Occipital lobe (tissue), 1 donor: ENCODE measurements at regions not wholly inside any gene's neighbourhood (a gene's known extent, or its start where the extent isn't known, plus 50 kb on each side); places are given as distances from the start of the nearest gene placed in this dataset.

Experiments
- DNase-seq: peaks from one replicate; lab custom pipeline; 2025; lab: John Stamatoyannopoulos, UW

DNA sequence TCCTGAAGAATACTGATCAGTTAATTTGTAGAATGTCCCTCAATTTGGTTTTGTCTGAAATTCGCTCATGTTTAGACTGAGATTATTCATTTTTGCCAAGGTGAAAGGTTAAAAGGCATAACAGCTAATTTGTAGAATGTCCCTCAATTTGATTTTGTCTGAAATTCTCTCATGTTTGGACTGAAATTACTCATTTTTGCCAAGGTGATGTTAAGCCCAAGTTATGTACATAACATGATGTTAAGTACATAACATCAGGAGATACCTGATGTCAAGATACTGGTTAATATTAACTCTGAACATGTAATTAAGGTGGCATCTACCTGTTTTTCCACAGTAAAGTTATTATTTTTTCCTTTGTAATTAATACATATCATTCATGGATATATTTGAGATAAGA, 243.4 kb upstream of the PMFBP1 start:
- DNase-seq: no peak

DNA sequence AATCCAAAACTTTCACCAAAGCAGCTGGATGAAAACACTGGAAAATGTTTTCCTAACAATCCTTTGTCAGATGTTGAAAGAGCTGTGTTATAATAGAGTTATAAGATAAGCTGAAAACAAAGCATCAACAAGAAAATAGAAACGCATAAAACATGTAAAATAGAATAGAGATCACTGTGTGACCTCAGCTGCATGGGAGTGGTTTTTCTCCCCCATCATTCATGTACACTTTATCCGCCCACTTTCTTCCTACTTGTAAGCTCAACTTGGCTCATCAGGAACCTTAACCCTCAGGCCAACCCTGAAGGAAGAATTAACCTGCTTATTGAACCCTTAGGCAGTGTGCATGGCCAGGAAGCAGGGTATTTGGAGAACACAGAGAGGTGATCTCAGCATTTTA, 238.5 kb upstream of the PMFBP1 start:
- no peak for DNase-seq

DNA sequence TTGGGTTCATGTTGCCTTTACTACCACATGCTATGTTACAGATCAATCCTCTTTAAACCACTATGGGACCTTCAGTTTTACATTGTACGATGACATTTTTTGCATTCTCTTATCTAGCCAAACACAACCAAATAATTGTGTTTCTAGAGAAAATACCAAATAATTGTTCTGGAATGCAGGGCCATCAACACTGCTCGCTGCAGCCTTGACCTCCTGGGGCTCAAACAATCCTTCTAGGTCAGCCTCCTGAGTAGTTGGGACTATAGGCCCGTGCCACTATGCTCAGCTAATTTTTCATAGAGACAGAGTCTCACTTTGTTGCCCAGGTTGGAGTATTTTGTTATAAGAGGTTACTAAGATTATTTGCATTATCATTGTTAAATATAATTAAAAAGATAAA, 237.5 kb upstream of the PMFBP1 start:
- DNase-seq: no peak

DNA sequence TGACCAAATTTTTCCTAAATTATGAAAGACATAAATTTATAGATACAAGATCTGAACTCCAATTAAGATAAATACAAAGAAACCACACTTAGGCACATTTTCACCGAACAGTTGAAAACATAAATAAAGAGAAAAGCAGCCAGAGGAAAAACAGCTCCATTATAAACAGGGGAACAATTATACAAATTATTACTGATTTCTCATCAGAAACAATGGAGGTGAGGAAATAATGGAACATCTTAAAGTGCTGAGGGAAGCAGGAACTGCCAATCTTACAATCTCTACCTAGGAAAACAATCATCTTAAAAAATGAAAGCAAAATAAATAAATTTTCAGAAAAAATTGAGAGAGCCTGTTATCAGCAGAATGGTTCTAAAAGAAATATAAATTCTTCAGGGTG, 234.4 kb upstream of the PMFBP1 start:
- DNase-seq: no peak

DNA sequence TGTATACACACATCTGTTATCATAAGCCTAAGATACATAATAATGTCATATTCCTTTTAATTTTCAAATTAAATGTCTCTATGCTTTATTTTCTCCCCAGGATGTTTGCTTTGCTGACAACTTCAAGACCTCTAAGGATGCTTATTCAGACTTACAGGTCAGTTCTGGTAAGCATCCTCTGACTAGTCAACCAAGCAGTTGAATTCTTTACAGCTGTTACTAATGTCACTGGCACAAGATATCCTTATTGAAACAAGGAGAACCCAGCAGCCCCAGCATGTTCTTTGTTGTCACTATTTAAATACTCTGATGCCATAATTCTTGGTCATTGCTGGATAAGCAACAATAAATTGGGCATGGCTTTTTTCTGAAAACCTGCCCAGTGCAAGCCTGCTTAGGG, 232.3 kb upstream of the PMFBP1 start:
- DNase-seq: no peak

DNA sequence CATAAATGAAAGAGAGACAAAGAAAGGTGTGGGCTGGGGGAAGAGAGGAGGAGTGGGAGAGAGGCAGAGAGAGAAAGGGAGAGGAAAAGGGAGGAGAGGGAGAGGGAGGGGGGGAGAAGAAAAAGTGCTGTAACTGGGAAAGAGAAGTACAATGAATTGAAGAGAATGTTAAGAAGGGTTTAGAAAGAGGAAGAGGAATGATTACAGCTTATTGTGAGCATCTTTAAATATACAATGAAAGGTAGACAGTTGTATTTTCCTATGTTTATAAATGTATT, 229.1 kb upstream of the PMFBP1 start:
- DNase-seq: no peak

DNA sequence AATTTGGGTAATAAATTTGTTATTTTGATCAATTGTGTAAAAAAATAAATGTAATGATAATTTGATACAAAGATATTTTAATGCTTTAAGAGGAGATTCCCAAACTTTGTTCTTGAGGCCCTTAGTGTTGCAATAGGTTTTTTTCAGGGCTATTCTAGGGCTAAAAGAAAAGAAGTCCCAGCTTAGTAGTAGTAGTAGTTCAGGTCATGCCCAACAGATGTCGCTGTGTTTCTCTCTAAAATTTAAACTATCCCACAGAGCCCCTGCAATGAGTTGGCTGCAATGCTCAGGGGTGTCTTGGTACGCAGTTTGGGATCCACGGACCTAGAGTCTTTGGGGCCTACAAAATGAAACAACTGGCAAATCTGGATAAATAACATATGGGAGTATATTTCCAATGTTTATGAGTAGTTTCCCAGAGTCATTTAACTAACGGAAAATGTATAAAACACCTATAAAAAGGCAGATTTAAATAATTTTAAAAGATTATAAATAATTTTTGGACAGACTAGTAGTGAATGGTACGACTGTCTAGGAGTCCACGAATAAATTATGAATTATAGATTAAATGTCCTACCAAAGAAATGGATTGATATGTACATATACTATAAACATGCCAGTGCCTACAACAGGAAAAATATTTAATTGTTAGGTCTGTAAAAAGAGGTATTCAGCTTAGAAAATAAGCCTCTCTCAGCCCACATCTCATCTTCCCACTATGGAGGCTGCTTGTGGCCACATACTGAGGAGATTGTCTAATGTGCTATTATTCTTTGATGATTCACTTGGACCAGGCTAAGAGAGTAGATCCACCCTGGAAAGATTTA, 228.5 kb upstream of the PMFBP1 start:
- DNase-seq: no peak

DNA sequence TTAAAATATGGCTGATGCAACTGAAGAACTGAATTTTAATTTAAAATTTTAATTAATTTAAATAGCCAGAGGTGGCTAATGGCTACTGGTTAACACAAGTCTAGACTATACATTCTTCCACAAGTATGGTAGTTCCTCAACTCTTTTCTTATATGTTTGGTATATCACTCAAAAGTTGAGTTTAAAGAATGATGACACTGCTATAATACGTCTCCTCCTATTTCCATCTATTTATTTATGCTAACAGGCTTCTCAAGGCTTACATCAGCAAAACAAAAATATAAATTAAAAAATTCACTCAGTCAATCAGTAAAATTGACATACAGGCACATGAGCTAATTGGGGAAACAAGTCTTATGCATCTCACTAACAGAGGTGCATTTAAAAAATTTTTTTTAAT, 227.9 kb upstream of the PMFBP1 start:
- no peak for DNase-seq

DNA sequence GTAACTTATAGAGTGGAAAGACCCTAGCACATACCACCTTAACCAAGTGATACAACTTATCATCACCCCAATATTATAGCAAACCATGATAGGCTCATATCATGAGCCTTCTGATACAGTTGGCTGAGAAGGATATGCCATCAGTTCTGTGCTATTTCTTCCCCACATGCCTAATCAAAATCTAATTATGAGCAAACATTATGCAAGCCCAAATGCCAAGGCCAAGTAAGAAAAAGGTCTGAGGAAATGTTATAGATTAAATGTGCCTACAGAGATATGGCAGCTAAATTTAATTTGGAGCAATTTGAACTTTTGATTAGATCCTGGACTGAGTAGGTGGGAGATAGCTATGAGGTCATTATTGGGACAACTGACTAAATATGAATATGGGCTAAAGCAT, 225.9 kb upstream of the PMFBP1 start:
- DNase-seq: no peak

DNA sequence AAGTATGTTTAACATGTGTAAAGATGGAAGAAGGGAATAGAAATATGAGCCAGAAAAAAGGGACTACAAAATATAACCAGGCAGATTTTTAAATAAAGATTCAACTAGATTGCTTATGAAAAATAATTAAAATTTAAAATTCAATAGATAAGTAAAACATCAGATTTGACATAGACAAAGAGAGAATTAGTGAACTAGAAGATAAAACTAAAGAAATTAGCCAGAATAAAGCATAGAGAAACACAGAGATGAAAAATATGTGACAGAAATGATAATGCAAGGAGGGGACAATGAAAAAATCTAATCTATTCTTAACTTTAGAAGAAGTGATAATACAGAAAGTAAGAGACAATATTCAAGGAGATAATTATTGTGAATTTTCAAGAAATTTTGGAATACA, 222.6 kb upstream of the PMFBP1 start:
- no peak for DNase-seq

DNA sequence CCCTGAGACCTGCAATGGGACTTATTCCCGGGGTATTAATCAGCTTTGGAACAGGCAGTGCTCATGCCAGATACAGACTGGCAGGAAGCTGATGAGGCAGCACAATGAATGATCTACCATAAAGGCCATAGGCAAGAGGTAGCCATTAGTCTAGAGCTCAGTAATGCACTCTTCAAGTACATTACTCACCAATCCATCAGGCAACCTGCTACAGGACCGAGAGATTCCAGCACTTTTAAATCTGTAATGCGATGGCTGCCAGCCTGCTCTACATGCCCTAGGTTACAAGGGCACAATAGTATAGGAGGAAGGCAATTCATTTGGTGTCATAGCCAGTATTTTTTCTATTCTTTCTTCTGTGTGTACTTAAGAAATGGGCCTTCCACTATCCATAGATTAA, 217.8 kb upstream of the PMFBP1 start:
- no peak for DNase-seq

DNA sequence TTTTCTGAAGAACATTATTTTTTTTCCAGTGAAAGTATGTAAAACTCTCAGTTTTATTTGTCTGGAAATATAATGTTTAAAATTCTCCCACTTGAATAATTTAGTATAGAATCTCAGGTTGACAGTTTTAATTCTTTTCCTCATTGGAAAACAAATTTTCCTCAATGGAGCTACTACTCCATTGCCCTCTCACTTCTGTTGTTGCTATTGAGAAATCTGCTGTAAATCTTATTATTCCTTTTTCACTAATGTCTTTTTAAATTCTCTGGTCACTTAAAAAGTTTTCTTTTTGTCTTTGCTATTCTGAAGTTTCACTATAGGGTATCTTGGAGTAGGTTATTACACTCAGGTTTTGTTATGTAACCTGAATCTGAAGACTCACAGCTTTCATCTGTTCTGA, 216.1 kb upstream of the PMFBP1 start:
- DNase-seq: no peak

DNA sequence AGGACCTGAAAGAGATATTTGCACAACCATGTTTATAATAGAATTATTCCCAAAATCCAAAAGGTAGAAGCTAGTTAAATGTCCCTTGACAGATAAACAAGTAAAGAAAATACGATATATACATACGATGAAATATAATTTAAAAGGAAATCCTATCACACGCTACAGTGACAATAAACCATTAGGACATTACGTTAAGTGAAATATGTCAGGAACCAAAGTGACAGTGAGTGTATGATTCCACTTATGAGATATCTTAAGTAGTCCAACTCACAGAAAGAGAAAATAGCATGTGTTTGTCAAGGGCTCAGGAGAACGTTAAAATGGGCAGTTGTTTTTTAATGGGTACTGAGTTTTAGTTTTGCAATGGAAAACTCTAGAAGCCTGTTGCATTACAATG, 212.7 kb upstream of the PMFBP1 start:
- no peak for DNase-seq

DNA sequence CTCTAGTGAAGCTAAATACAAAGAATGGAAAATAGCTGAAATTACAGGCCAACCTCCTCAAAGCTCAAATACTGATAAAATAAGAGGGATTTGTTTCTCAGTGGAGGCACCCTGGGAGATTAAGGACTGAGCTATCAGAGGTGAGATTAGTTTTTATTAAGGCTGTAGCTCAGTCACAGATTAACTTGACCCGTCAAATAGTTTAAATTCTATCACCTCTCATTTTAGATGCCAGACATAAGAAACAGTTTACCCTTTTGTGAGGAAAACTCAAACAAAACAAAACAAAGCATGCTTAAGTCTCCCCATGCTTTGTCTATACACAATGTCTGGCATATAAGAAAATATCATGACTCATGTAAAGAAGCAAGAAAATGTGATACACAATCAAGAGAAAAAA, 208.3 kb upstream of the PMFBP1 start:
- DNase-seq: no peak

DNA sequence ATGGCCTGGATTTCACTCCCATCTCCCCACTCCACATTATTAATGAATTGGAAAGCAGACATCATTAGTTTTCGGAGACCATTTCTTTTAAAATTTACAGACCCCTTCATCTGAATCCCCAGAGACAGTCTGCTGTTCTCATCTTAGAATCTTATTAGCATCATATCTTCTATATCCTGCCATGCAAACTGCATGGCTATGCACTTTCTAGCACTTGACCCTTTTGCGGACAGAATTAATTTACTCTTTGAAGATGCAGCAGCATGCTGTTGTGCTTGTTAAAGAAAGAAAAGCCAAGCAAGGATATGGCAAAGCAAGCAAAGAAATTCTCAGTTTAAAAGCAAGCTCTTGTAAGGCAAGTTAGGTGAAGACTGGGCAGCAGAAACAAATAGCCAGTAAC, 201.2 kb upstream of the PMFBP1 start:
- no peak for DNase-seq

DNA sequence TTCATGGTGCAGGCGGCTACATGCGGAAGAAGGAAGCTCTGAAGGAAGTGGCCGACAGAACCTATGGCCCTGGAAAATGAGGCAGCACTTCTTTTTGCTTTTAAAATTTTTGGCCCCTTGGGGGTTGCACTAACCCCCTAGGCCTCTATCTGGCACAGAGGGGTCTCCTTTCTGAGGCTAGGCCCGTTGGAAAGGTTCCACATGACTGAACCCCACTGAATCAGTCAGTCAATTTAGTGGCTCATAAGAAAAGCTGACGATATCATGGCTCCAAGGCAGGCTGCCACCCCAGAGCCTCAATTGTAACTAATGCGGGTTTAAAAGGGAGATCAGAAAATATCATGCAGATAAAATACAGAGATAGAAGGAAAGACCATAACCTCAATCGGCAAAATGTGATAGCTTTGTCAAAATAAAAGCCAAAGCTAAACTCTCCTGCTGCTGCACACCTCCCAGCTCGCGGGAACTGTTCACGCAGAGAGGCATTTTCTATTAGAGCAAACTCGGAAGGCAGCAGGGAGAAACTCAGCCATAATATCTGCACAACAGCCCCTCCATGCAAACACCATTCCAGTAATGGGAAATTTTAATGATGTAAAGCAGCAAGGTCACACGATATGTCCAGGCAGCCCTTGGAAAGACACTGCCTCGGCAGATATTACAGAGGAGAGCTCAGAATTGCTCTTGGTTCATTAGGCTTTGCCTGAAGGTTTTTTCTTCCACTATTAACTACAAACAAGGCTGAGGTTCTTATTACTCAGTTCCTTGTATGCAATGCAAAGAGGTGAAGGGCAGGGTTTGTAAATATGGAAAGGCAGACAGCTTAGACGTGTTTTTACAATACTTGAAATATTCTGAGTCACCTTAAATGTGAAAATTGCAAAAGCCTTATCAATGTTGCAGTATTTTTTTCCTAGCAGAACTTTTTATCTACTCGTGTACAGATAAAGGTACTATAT, 200.4 kb upstream of the PMFBP1 start:
- no peak for DNase-seq

DNA sequence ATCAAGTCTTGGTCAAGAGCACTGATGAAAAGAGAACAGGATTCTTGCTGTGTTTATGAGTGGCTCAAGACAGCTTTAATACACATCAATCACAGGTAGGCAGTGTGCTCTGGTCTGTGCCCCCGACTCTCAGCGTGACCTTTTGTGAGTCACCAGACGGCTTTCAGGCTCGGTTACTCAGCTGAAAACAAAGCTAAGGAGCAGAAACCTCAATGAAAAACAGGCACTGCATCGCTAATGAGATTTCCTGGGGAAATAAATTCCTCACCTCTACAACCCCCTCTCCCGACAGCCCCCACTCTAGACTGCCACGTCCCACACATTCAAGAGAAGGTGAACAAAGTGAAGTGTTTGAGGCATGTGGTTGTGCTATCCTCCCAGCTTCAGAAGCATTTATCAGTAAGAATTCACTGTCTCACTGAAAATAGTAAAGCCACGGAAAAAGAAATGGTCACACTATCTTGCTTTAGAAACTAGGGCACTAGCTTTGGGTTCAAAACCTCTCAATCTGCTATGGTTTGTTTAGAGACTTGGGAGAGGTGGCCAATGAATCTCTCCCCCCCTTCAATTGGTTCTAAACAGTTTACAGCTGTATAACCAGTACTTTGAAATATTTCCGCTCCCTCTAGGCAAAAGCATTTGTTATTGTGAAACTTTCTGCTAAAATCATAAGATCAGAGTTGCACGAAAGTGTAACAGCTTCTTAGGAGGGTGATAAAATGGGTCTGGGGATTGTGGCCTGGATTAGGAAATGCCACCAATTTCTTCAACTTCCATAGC, 199.5 kb upstream of the PMFBP1 start:
- no peak for DNase-seq

DNA sequence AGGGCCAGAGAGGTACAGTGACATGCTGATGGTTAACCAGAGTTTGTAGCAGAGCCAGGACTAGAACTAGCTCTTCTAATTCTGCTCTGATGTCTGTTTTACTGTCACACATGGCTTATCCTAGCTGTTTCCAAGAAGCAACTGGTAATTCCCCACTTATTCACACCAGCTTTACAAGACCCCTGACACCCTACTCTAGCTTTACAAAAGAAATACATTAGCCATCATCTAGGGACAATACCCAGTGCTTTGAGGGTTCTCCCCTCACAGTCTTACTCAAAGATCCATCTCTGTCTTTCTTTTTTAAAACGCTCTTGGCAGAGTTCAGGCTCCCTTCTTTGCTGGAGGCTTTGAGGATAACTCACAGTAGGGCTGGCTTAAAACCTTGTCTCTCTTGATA, 197.3 kb upstream of the PMFBP1 start:
- no peak for DNase-seq

DNA sequence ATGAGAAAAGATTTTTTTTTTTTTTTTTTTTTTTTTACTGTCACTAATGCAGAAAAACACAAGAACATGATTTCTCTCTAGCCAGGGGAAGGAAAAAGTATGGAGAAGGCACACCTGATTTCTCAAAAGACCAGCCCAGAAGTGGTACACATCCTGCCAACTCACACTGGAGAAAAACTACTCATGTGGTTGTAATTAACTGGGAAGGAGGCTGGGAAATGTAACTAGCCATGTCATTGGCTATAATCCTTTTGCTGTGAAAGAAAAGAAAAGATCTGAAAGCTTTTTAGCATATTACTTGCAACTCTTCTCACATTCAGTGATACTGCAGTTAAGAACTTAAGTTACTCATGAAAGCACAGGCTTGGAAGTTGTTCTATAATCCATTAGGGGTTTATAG, 195.9 kb upstream of the PMFBP1 start:
- DNase-seq: no peak

DNA sequence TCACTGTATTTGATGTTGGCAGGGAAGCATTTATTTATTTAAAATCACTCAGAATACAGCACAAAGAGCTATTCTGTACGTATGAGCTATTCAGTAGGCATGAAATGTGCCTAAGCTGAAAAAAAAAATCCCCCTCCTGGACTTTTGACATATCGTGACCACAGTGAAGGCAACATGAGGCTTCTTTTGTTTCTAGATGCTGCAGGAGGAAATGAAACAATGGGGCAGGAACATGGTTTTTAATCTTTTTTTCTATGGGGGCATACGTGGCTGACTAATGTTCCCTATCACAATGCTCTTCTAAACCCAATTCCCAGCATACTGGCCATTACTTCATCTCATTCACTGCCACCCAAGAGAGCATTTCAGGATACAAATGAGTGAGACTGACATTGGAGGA, 191.0 kb upstream of the PMFBP1 start:
- no peak for DNase-seq

DNA sequence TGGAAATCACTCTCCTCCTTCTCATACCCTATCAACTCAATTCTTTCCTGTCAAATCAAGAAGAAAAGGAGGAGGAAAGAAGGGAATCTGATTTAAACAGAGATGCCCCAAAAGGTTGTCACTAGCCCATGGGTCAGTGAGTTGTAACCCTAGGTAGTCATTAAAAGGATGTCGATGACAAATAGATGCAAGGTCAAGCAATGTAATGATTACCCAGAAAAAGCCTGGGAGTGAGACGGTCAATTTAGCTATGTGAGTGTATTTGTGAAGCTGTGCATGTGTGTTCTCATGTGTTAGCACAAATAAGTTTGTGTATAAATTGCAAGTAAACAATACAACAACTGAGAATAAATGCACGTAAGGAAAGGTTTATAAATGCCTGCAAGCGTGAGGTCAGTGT, 190.5 kb upstream of the PMFBP1 start:
- DNase-seq: no peak

DNA sequence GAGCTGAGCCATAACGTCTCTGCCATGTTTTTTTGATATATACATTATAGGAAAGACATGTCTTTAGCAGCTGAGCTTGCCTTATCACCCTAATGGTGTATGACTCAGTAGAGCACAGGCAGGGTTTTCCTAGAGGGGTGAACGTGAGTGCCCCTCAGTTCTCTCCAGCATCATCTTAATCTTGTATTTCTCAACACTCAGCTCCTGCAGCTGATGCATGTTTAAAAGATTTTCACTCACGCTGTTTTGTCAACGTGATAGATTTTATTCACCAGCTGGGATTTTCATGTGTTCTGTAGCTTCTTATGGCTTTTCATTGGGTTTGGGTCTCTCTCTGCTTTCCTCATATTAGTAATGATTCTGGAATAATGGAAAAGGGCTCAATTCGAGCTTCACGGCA, 186.0 kb upstream of the PMFBP1 start:
- no peak for DNase-seq
